ENCODE measurements at regions not wholly inside any gene's neighbourhood (a gene's known extent, or its start where the extent isn't known, plus 50 kb on each side); places are given as distances from the start of the nearest gene placed in this dataset.

GRCh38 chr5:7245121-7245651, 150.8 kb upstream of the ADCY2 start:
- no peak for TF ChIP-seq CTCF (IDR thresholded peaks at IDR 0.05; ENCODE audit: low read depth, low read length, missing input control)
- TF ChIP-seq ATF3 (IDR thresholded peaks at IDR 0.05): no peak

All from liver (tissue), 3 donors.